GM11168 (cell line): ENCODE measurements at regions not wholly inside any gene's neighbourhood (a gene's known extent, or its start where the extent isn't known, plus 50 kb on each side); places are given as distances from the start of the nearest gene placed in this dataset.
"Not testable (repeated sequence)": the region's sequence is repeated elsewhere in the genome, so short reads cannot be mapped to it uniquely, and the experiment has no call there.

ENCODE experiments used
- in situ Hi-C: fragments of 300-500 bp; cut with MboI; formaldehyde crosslinking; loops from one replicate; pipeline ENCODE4 v1.12.0; 2022; ENCODE audit warnings: low sequenced_read_pairs; ENCODE audit not compliant: unreplicated experiment

DNA sequence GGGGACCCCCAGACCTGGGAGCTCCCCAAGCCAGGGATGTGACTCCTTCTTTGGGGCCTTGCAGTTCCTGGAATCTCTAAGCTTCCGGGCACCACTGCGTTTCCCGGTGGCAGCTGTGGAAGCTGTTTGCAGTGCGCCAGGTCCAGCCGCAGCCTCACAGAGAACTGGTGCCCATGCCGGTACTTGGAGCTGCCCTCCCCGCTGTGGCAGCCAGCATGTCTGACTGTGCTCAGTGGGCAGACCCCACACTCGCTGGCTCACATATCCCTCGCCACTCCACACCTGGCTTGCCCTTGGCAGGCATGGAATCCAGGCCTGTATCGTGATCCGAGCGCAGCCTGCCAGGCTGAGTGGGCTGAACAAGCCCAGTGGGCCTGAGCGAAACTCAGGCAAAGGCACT lies 753.2 kb upstream of the PCDH20 start:
- in situ Hi-C loops = no loop called here

GRCh38 chr13:62167650-62168172 lies 752.1 kb upstream of the PCDH20 start:
- in situ Hi-C loops = no loop called here

DNA sequence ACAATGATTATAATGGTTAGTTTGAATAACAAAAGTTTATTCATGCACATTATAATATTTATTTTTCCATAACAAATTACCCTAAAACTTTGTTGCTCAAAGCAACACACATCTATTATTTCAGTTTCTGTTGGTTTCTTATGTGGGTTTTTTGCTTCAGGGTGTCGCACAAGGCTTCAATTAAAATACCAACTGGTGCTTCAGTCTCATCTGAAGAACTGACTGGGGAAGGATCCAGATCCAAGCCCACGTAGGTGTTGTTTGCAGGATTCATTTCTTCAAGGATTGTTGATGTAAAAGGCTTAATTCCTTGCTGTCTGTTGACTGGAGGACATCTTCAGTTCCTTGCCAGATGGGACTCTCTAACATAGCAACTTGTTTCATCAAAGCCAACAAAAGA lies 747.2 kb upstream of the PCDH20 start:
- in situ Hi-C loops = no loop called here

GRCh38 chr13:62158520-62158919 lies 742.9 kb upstream of the PCDH20 start:
- in situ Hi-C loops = no loop called here

DNA sequence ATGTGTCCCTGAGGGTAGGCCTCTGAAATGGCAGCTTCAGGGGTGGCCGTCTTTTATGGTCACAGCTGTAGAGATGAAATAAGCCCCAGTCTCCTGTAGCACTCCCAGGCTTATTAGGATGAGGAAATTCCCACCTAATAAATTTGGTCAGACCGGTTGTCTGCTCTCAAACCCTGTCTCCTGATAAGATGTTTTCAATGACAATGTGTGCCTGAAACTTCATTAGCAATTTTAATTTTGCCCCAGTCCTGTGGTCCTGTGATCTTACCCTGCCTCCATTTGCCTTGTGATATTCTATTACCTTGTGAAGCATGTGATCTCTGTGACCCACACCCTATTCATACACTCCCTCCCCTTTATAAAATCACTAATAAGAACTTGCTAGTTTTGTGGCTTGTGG lies 736.1 kb upstream of the PCDH20 start:
- in situ Hi-C loops = not testable (repeated sequence)

DNA sequence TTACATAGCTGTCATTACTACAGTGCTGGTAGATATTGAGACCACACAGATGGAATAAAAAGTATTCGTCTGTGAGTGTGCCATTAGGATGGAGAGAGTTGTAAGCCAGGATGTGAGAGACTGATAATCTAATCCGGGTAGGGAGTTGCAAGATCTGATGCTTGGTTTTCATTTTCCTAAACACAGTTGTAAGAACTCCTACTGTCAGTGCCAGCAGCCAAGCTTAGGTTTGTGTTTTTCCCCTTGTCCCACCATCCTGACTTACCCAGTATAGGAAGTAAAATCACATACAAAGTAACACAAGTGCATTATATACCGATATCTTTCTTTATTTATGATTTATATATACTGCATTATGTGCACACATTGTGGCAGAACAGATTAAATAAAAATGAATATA lies 726.4 kb upstream of the PCDH20 start:
- in situ Hi-C loops = no loop called here

- in situ Hi-C loops = no loop called here
Observed at GRCh38 chr13:62139597-62139996, 723.9 kb upstream of the PCDH20 start.

- in situ Hi-C loops = no loop called here
Observed at GRCh38 chr13:62137629-62138405, 722.2 kb upstream of the PCDH20 start.

DNA sequence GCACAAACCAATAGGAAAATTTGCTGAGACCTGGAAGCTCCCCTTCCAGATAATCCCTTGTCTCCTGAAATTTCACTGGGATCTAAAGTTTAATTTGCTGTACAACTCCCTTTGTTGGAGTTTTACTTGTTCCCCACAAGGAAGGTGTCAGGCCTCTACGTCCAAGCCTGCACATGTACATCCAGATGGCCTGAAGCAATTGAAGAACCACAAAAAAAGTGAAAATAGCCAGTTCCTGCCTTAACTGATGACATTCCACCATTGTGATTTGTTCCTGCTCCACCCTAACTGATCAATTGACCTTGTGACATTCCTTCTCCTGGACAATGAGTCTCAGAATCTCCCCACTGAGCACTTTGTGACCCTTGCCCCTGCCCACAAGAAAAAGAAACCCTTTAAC lies 716.0 kb upstream of the PCDH20 start:
- in situ Hi-C loops = no loop called here

- in situ Hi-C loops = no loop called here
Observed at GRCh38 chr13:62130062-62130970, 714.7 kb upstream of the PCDH20 start.

GRCh38 chr13:62129000-62129551 lies 713.4 kb upstream of the PCDH20 start:
- in situ Hi-C loops = no loop called here

DNA sequence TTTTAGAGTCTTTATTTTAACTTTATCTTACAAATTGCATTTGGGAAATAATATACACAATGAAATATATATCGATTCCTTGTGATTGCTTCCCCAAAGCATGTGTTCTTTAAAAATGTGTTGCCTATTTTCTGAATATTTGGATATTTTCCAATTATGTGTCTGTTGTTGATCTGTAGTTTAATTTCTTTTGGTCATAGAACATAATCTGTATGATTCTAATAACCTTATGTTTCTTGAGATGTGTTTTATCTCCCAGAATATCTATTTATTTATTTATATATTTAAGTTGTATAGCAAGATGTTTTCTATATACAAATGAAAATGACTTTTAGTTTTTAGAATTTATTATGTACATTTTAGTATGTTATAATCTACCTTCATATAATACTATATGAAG lies 710.8 kb upstream of the PCDH20 start:
- in situ Hi-C loops = no loop called here

DNA sequence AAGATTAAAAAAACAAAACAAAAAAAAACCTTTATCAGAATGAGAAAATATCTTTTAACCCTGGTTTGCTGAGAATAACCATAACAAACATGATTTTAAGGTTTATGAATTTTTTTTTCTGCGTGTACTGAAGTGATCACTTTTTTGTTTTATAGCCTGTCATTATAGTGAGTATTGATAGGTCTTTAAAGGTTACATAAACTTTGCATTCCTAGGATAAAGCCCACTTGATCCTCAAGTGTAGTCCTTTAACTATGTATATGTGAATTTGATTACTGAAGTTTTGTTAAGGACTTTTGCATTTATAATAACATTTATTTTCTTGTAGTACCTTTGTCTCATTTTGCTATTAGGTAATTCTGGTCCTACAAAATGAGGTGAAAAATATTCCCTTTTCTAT lies 709.8 kb upstream of the PCDH20 start:
- in situ Hi-C loops = no loop called here

DNA sequence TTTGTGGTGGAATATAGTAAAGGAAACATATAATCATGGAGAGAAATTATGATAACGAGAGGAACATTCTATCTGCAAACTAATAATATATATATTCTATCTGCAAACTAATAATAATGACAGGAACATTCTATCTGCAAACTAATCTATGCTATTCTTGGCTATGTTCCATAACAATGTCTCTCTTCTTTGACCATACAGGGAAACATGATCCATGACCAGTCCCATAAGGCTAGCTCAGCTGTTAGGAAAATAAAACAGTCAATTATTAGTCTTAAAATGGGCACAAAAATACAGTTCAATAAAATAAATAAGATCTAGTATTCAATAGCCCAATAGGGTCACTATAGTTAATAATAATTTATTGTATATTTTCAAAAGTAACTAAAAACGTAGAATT lies 707.8 kb upstream of the PCDH20 start:
- in situ Hi-C loops = no loop called here

DNA sequence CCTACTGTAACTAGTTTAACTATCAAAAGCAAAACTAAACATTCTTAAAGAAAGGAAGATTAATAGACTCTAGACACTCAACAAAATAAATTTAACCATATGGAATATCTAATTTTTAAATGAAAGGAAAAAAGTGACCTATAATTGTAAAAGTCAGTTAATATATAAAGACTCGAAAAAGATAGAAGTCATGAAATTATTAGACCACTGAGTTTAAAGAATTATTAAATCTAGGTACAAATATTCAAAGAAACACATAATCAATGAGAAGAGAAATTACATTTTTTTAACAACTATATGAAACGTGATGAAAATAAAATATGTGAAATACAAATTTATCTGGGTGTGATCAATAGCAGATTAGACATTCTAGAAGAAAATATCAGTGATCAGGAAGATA lies 706.8 kb upstream of the PCDH20 start:
- in situ Hi-C loops = no loop called here

DNA sequence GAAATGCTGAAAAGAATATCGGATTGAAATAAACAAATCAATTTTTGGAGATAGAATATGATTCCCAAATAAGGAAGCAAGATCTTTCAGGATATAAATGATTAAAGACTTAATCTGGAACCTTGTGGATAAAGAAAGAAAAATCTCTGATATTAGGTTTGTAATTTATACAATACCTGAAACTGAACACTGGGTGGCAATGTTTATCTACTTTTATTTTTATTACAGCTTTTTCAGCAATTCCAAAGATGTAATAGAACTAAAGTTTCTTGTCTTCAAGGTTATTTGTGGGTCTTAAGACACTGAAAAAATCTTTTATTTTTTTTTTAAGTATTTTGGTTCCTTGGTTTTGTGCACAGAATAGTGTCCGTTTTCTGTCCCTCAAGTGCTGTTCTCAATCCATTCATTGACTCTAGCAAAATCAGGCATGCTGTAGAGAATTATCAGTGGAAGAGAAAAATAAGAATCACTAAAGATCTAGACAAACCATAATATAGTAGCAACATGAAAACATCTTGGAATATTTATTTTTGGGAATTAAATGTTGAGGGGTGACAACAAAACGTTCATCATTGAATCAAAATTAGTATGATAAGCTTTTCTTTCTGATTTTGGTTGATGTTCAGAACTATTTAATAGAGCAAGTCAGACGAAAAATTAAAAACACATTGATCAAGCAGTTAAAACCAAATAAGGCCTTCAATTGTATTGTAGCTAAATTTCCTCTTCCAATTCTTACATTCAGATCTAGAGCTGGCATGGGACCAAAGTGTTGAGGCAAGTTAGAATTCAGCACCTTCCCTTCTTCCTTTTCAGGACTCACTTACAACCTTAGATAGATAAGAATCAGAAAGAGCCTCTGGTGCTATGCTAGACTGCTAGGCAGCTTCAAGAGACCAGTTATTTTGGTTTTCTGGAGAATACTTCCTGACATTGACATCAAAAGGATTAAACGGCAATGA lies 704.4 kb upstream of the PCDH20 start:
- in situ Hi-C loops = loop anchor here (10.0 kb wide), 1 partner anchor 245 kb away; no protein-coding TSS in a partner anchor

- in situ Hi-C loops = loop anchor here (10.0 kb wide), 1 partner anchor 249 kb away; no protein-coding TSS in a partner anchor
Observed at GRCh38 chr13:62115831-62116230, 700.2 kb upstream of the PCDH20 start.

DNA sequence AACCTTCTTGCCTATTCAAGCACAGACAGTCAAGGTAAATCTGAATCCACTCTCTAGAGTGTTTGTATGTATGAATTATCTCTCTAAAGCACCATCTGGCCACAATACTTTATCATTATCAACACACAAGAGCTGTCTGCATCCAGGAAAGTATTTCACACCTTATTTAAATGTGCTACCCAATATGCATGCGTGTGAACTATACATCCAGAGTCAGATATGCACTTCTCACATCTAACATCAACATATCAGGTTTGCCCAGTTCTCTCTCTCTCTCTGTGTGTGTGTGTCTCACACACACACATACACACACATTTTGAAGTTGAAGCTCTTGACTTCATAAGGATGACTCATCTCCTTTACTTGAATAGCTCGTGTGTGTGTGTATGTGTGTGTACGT lies 697.5 kb upstream of the PCDH20 start:
- in situ Hi-C loops = loop anchor here (10.0 kb wide), 1 partner anchor 252 kb away; no protein-coding TSS in a partner anchor

GRCh38 chr13:62110079-62110478 lies 694.4 kb upstream of the PCDH20 start:
- in situ Hi-C loops = loop anchor here (10.0 kb wide), 1 partner anchor 255 kb away; no protein-coding TSS in a partner anchor

- in situ Hi-C loops = not testable (repeated sequence)
Observed at GRCh38 chr13:62104136-62104535, 688.5 kb upstream of the PCDH20 start.
